Liver (tissue), 3 donors: ENCODE measurements at regions not wholly inside any gene's neighbourhood (a gene's known extent, or its start where the extent isn't known, plus 50 kb on each side); places are given as distances from the start of the nearest gene placed in this dataset.

ENCODE experiments used
- EGR1 ChIP-seq, 2 donors: IDR thresholded peaks; 2 replicates each; pipeline ENCODE4 v1.6.1; 2016 to 2018; ENCODE audit warnings: antibody characterized with exemption in 2 of 2, low read depth in 2 of 2
- FOXA1 ChIP-seq: IDR thresholded peaks from 2 replicates; pipeline ENCODE4 v1.6.1; 2016; ENCODE audit warnings: antibody characterized with exemption
- GABPA ChIP-seq, 2 donors: IDR thresholded peaks in 1 of 2; conservative IDR thresholded peaks in 1 of 2; 2 replicates each; pipeline ENCODE4 v1.6.1; 2016; ENCODE audit warnings: antibody characterized with exemption in 2 of 2, mild to moderate bottlenecking in 1 of 2, moderate library complexity in 1 of 2
- HNF4G ChIP-seq: IDR thresholded peaks from 2 replicates; pipeline ENCODE4 v1.6.1; 2016; ENCODE audit warnings: antibody characterized with exemption
- JUND ChIP-seq, 2 donors: IDR thresholded peaks; 2 replicates each; pipeline ENCODE4 v1.6.1; 2016; ENCODE audit warnings: antibody characterized with exemption in 2 of 2
- RAD21 ChIP-seq, 2 donors: IDR thresholded peaks; 2 replicates each; pipeline ENCODE4 v1.6.1; 2016; ENCODE audit warnings: antibody characterized with exemption in 2 of 2, mild to moderate bottlenecking in 2 of 2
- SP1 ChIP-seq: IDR thresholded peaks from 2 replicates; pipeline ENCODE4 v1.6.1; 2018; ENCODE audit warnings: antibody characterized with exemption, mild to moderate bottlenecking
- TAF1 ChIP-seq: conservative IDR thresholded peaks from 2 replicates; pipeline ENCODE4 v1.6.1; 2016; ENCODE audit warnings: antibody characterized with exemption, mild to moderate bottlenecking
- YY1 ChIP-seq: IDR thresholded peaks from 2 replicates; pipeline ENCODE4 v1.6.1; 2016; ENCODE audit warnings: antibody characterized with exemption, mild to moderate bottlenecking
- TF ChIP-seq, protein P1 (sequence below): fragments of 150-350 bp; IDR thresholded peaks from 2 replicates; pipeline ENCODE4 v1.5.1; 2017; ENCODE audit warnings: improper control_type of control experiment, low read depth, low read length; ENCODE audit not compliant: missing input control
- TF ChIP-seq, protein P2 (sequence below): IDR thresholded peaks from 2 replicates; pipeline ENCODE4 v1.6.1; 2016; ENCODE audit warnings: antibody characterized with exemption
- TF ChIP-seq, protein P3 (sequence below): IDR thresholded peaks from 2 replicates; pipeline ENCODE4 v1.6.1; 2016; ENCODE audit warnings: antibody characterized with exemption
- TF ChIP-seq, protein P4 (sequence below): IDR thresholded peaks from 2 replicates; pipeline ENCODE4 v1.6.1; 2016; ENCODE audit warnings: antibody characterized with exemption
- donor health status: healthy.
- donor health status: healthy.

DNA sequence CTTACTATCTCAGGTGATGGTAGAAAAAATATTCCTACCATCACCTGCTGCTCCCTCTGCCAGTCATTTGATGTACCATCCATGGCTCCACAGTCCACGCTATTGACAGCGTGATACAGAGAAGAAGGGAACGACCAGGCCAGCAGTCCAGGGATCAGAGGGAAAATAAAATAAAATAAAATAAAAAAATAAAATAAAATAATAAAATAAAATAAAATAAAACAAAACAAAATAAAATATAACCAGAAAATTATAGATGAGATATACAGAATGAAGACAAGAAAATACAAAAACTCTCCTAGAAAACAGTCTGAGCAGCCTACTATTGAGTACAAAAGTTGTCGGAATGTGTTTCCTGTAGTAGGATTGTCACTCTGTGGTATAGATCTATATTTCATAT is 619.4 kb upstream of the TMPRSS15 start:
- TF ChIP-seq, protein P1, sequence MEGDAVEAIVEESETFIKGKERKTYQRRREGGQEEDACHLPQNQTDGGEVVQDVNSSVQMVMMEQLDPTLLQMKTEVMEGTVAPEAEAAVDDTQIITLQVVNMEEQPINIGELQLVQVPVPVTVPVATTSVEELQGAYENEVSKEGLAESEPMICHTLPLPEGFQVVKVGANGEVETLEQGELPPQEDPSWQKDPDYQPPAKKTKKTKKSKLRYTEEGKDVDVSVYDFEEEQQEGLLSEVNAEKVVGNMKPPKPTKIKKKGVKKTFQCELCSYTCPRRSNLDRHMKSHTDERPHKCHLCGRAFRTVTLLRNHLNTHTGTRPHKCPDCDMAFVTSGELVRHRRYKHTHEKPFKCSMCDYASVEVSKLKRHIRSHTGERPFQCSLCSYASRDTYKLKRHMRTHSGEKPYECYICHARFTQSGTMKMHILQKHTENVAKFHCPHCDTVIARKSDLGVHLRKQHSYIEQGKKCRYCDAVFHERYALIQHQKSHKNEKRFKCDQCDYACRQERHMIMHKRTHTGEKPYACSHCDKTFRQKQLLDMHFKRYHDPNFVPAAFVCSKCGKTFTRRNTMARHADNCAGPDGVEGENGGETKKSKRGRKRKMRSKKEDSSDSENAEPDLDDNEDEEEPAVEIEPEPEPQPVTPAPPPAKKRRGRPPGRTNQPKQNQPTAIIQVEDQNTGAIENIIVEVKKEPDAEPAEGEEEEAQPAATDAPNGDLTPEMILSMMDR, result no peak
- TF ChIP-seq EGR1 (IDR thresholded peaks at IDR 0.05; ENCODE audit: low read depth in 2 of 2), result no peak
- no peak for TF ChIP-seq RAD21 (IDR thresholded peaks at IDR 0.05)
- TF ChIP-seq, protein P2, sequence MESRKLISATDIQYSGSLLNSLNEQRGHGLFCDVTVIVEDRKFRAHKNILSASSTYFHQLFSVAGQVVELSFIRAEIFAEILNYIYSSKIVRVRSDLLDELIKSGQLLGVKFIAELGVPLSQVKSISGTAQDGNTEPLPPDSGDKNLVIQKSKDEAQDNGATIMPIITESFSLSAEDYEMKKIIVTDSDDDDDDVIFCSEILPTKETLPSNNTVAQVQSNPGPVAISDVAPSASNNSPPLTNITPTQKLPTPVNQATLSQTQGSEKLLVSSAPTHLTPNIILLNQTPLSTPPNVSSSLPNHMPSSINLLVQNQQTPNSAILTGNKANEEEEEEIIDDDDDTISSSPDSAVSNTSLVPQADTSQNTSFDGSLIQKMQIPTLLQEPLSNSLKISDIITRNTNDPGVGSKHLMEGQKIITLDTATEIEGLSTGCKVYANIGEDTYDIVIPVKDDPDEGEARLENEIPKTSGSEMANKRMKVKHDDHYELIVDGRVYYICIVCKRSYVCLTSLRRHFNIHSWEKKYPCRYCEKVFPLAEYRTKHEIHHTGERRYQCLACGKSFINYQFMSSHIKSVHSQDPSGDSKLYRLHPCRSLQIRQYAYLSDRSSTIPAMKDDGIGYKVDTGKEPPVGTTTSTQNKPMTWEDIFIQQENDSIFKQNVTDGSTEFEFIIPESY, result no peak
- TF ChIP-seq, protein P3, sequence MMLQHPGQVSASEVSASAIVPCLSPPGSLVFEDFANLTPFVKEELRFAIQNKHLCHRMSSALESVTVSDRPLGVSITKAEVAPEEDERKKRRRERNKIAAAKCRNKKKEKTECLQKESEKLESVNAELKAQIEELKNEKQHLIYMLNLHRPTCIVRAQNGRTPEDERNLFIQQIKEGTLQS, result no peak
- TF ChIP-seq SP1, result no peak
- TF ChIP-seq HNF4G, result no peak
- no peak for TF ChIP-seq TAF1
- TF ChIP-seq, protein P4, sequence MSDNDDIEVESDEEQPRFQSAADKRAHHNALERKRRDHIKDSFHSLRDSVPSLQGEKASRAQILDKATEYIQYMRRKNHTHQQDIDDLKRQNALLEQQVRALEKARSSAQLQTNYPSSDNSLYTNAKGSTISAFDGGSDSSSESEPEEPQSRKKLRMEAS, result no peak
- TF ChIP-seq FOXA1, result no peak
- no peak for TF ChIP-seq YY1
- TF ChIP-seq JUND (IDR thresholded peaks at IDR 0.05), result no peak
- TF ChIP-seq GABPA (IDR thresholded peaks at IDR 0.05 in 1 of 2, conservative IDR thresholded peaks at IDR 0.05 in 1 of 2), result no peak
